HT-29 (cell line): ENCODE measurements at regions not wholly inside any gene's neighbourhood (a gene's known extent, or its start where the extent isn't known, plus 50 kb on each side); places are given as distances from the start of the nearest gene placed in this dataset.

Source experiments
- DNase-seq: peaks from one replicate; pipeline ENCODE4 v3.0.0-alpha.2; 2015; ENCODE audit warnings: low spot score

GRCh38 chr2:101556033-101556459 lies 81.1 kb upstream of the RFX8 start:
- DNase-seq: no peak

DNA sequence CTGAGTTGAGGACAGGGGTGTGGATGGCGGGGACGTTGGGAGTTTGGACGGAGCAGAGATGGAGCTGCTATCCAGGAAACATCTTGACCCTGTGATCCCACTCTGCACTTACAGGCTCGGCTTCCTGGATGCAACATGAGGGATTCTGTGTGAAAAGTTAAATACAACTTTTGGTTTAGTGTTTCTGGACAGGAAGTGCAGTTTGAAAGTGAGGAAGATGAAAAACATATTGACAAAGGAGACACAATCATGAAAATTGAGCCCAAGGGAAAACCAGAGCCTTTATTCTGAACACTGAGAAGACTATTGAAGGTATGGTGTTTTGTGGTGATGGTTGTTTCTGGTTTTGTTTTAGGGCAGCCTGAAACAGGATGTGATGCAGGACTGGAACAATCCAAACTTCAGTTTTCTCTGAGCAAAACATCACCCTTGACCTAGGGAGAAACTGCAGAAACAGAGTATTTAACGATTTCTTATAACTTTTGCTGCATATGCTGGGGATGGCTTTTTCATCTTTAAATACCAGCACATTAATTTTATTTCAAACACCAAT lies 76.5 kb upstream of the RFX8 start:
- DNase-seq: no peak

DNA sequence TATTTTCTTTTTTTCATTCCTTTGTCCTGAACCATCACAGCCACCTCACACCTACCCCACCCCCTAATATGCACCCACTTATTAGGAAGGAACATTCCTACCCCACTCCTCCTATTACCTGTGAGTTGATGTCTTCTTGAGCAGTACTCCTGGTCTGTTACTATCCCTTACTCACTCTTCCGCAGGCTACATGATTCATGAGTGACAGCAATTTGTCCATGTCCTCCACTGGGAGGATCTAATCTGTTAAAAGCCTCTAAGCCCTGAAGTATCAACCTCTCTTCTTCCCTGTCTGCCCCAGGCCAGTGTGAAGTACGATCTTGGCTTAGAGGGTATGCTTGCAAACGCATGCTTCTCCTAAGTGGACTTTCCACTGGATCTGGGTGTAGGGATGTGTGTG lies 75.6 kb upstream of the RFX8 start:
- no peak for DNase-seq

- DNase-seq: no peak
Measured at GRCh38 chr2:101549371-101549770, 74.5 kb upstream of the RFX8 start.

GRCh38 chr2:101546376-101547058 lies 71.6 kb upstream of the RFX8 start:
- DNase-seq: peak; percentile 50

GRCh38 chr2:101545950-101546349 lies 71.0 kb upstream of the RFX8 start:
- peak; percentile 2 for DNase-seq

DNA sequence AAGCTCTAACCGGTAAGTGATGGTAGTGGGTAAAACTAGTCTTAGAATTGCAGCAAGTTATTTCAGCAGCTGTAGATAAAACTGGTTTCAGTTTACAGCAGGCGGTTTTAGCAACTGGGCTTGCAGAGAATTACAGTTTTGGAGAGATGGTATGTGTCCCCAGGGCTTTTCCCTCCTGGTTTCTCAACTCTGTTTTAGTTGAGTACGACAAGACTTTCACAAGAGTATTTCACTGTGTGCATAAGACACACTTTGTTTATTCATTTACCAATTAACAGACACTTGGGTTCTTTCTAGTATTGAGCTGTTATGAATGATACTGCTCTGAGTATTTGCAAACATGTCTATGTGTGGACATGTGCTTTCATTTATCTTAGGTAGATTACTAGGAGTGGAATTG lies 65.6 kb upstream of the RFX8 start:
- no peak for DNase-seq

DNA sequence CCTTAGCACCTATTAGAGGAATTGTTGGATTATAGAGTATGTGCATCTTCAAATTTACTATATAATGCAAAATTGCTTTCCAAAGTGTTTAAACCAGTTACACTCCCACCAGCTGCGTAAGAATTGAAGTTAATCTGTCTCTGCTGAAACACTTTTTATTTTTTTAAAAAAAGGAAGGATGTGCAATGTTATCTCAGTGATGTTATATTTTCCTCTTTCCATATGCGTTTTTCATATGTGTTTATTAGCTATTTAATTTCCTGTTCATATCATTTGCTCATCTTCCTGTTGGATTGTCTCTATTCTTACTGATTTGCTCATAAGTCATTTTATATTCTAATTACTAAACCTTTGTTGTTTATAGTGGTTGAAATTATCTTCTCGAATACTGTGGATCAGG lies 63.2 kb upstream of the RFX8 start:
- DNase-seq: no peak

DNA sequence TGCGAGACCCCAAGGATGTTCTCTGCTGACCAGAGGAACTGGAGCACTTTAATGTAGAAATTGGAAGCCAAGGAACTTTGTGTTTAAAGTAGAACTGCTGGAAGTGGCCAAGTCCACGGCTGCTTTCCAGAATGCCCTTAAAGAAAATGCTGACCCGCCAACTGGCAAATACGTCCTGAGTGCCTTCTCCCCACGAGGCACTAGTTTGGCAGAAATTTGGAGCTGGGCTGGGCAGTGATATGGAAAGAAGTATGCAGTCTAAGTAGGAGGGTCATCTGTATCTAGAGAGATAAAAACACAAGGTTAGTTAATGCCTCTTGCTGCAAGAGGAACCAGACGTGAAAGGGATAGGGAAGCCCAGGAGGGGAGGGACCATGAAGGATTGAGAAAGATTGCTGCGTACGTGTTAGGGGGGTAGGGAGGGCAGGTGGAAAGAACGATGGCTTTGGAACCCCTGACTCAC lies 59.3 kb upstream of the RFX8 start:
- DNase-seq: no peak

- DNase-seq: no peak
Measured at GRCh38 chr2:101533561-101534148, 58.7 kb upstream of the RFX8 start.

GRCh38 chr2:101528501-101528900 lies 53.6 kb upstream of the RFX8 start:
- no peak for DNase-seq

GRCh38 chr2:101524806-101525430 lies 50.0 kb upstream of the RFX8 start:
- DNase-seq: no peak
